ENCODE measurements at regions not wholly inside any gene's neighbourhood (a gene's known extent, or its start where the extent isn't known, plus 50 kb on each side); places are given as distances from the start of the nearest gene placed in this dataset.

DNA sequence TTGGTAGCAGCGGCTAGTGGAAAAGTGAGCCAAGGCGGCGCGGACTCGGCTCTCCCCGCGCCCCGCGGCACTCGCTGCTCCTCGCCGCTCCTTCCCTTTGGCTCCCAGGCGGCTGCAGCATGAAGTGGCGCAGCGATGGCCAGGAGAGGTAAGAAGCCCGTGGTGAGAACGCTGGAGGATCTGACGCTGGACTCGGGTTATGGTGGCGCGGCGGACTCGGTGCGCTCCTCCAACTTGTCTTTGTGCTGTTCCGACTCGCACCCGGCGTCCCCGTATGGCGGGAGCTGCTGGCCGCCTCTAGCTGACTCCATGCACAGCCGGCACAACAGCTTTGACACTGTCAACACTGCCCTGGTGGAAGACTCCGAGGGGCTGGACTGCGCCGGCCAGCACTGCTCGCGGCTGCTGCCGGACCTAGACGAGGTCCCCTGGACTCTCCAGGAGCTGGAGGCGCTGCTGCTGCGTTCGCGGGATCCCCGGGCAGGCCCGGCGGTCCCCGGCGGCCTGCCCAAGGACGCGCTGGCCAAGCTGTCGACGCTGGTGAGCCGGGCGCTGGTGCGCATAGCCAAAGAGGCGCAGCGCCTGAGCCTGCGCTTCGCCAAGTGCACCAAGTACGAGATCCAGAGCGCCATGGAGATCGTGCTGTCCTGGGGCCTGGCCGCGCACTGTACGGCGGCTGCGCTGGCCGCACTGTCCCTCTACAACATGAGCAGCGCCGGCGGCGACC is 225.6 kb upstream of the CRY1 start (continued):
- TF ChIP-seq, protein P1, sequence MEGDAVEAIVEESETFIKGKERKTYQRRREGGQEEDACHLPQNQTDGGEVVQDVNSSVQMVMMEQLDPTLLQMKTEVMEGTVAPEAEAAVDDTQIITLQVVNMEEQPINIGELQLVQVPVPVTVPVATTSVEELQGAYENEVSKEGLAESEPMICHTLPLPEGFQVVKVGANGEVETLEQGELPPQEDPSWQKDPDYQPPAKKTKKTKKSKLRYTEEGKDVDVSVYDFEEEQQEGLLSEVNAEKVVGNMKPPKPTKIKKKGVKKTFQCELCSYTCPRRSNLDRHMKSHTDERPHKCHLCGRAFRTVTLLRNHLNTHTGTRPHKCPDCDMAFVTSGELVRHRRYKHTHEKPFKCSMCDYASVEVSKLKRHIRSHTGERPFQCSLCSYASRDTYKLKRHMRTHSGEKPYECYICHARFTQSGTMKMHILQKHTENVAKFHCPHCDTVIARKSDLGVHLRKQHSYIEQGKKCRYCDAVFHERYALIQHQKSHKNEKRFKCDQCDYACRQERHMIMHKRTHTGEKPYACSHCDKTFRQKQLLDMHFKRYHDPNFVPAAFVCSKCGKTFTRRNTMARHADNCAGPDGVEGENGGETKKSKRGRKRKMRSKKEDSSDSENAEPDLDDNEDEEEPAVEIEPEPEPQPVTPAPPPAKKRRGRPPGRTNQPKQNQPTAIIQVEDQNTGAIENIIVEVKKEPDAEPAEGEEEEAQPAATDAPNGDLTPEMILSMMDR (tag by site-specific recombination; IDR thresholded peaks at IDR 0.05) = peak; percentile 24; the same call in 1 of the 2 replicates
- TF ChIP-seq ZNF549 (tag by site-specific recombination; IDR thresholded peaks at IDR 0.05) = no peak
- TF ChIP-seq, protein P2, sequence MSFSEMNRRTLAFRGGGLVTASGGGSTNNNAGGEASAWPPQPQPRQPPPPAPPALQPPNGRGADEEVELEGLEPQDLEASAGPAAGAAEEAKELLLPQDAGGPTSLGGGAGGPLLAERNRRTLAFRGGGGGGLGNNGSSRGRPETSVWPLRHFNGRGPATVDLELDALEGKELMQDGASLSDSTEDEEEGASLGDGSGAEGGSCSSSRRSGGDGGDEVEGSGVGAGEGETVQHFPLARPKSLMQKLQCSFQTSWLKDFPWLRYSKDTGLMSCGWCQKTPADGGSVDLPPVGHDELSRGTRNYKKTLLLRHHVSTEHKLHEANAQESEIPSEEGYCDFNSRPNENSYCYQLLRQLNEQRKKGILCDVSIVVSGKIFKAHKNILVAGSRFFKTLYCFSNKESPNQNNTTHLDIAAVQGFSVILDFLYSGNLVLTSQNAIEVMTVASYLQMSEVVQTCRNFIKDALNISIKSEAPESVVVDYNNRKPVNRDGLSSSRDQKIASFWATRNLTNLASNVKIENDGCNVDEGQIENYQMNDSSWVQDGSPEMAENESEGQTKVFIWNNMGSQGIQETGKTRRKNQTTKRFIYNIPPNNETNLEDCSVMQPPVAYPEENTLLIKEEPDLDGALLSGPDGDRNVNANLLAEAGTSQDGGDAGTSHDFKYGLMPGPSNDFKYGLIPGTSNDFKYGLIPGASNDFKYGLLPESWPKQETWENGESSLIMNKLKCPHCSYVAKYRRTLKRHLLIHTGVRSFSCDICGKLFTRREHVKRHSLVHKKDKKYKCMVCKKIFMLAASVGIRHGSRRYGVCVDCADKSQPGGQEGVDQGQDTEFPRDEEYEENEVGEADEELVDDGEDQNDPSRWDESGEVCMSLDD (tag by site-specific recombination; IDR thresholded peaks at IDR 0.05) = no peak
- TF ChIP-seq ZNF335 (tag by site-specific recombination; conservative IDR thresholded peaks at IDR 0.05) = peak; percentile 76
- TF ChIP-seq ZNF324 (tag by site-specific recombination; IDR thresholded peaks at IDR 0.05) = no peak
- TF ChIP-seq, protein P3, sequence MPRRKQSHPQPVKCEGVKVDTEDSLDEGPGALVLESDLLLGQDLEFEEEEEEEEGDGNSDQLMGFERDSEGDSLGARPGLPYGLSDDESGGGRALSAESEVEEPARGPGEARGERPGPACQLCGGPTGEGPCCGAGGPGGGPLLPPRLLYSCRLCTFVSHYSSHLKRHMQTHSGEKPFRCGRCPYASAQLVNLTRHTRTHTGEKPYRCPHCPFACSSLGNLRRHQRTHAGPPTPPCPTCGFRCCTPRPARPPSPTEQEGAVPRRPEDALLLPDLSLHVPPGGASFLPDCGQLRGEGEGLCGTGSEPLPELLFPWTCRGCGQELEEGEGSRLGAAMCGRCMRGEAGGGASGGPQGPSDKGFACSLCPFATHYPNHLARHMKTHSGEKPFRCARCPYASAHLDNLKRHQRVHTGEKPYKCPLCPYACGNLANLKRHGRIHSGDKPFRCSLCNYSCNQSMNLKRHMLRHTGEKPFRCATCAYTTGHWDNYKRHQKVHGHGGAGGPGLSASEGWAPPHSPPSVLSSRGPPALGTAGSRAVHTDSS (tag by site-specific recombination; IDR thresholded peaks at IDR 0.05) = no peak
- peak; percentile 44; the same call in 1 of the 2 replicates for TF ChIP-seq ZNF600 (tag by site-specific recombination; IDR thresholded peaks at IDR 0.05)
- no peak for TF ChIP-seq ZNF48 (tag by site-specific recombination; IDR thresholded peaks at IDR 0.05)
- no peak for TF ChIP-seq MEIS1 (CRISPR knock-in tag; IDR thresholded peaks at IDR 0.05; ENCODE audit: borderline replicate concordance)
- no peak for TF ChIP-seq ZNF747 (tag by site-specific recombination; IDR thresholded peaks at IDR 0.05)
- TF ChIP-seq KLF16 (tag by site-specific recombination; IDR thresholded peaks at IDR 0.05) = no peak
- TF ChIP-seq ZNF350 (tag by site-specific recombination; IDR thresholded peaks at IDR 0.05) = no peak
- TF ChIP-seq ZBTB8A (tag by site-specific recombination; IDR thresholded peaks at IDR 0.05) = no peak
- peak; percentile 77; the same call in 1 of the 2 replicates for TF ChIP-seq ZNF777 (tag by site-specific recombination; IDR thresholded peaks at IDR 0.05; ENCODE audit: borderline replicate concordance)
- TF ChIP-seq, protein P4, sequence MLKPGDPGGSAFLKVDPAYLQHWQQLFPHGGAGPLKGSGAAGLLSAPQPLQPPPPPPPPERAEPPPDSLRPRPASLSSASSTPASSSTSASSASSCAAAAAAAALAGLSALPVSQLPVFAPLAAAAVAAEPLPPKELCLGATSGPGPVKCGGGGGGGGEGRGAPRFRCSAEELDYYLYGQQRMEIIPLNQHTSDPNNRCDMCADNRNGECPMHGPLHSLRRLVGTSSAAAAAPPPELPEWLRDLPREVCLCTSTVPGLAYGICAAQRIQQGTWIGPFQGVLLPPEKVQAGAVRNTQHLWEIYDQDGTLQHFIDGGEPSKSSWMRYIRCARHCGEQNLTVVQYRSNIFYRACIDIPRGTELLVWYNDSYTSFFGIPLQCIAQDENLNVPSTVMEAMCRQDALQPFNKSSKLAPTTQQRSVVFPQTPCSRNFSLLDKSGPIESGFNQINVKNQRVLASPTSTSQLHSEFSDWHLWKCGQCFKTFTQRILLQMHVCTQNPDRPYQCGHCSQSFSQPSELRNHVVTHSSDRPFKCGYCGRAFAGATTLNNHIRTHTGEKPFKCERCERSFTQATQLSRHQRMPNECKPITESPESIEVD (tag by site-specific recombination; IDR thresholded peaks at IDR 0.05) = no peak
- no peak for TF ChIP-seq ZNF433 (tag by site-specific recombination; IDR thresholded peaks at IDR 0.05; ENCODE audit: low read depth)
- TF ChIP-seq ZNF221 (tag by site-specific recombination; IDR thresholded peaks at IDR 0.05; ENCODE audit: borderline replicate concordance) = no peak
- no peak for TF ChIP-seq ZNF585B (tag by site-specific recombination; IDR thresholded peaks at IDR 0.05)
- no peak for TF ChIP-seq ZNF133 (tag by site-specific recombination; IDR thresholded peaks at IDR 0.05)
- no peak for TF ChIP-seq ZNF843 (tag by site-specific recombination; IDR thresholded peaks at IDR 0.05)
- TF ChIP-seq ZEB2 (tag by site-specific recombination; IDR thresholded peaks at IDR 0.05) = no peak
- TF ChIP-seq ZNF169 (tag by site-specific recombination; IDR thresholded peaks at IDR 0.05) = no peak
- TF ChIP-seq ZNF510 (tag by site-specific recombination; IDR thresholded peaks at IDR 0.05; ENCODE audit: insufficient replicate concordance) = no peak
- TF ChIP-seq, protein P5, sequence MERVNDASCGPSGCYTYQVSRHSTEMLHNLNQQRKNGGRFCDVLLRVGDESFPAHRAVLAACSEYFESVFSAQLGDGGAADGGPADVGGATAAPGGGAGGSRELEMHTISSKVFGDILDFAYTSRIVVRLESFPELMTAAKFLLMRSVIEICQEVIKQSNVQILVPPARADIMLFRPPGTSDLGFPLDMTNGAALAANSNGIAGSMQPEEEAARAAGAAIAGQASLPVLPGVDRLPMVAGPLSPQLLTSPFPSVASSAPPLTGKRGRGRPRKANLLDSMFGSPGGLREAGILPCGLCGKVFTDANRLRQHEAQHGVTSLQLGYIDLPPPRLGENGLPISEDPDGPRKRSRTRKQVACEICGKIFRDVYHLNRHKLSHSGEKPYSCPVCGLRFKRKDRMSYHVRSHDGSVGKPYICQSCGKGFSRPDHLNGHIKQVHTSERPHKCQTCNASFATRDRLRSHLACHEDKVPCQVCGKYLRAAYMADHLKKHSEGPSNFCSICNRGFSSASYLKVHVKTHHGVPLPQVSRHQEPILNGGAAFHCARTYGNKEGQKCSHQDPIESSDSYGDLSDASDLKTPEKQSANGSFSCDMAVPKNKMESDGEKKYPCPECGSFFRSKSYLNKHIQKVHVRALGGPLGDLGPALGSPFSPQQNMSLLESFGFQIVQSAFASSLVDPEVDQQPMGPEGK (tag by site-specific recombination; IDR thresholded peaks at IDR 0.05) = no peak
- 0 out of 2 replicates have a peak, but pooled peaks have one; percentile 17 for TF ChIP-seq ZNF121 (tag by site-specific recombination; IDR thresholded peaks at IDR 0.05)
- no peak for TF ChIP-seq ZNF555 (tag by site-specific recombination; conservative IDR thresholded peaks at IDR 0.05)
- TF ChIP-seq, protein P6, sequence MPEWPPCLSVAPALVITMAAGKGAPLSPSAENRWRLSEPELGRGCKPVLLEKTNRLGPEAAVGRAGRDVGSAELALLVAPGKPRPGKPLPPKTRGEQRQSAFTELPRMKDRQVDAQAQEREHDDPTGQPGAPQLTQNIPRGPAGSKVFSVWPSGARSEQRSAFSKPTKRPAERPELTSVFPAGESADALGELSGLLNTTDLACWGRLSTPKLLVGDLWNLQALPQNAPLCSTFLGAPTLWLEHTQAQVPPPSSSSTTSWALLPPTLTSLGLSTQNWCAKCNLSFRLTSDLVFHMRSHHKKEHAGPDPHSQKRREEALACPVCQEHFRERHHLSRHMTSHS (tag by site-specific recombination; IDR thresholded peaks at IDR 0.05) = no peak
